T-cell (primary cell): ENCODE measurements at regions not wholly inside any gene's neighbourhood (a gene's known extent, or its start where the extent isn't known, plus 50 kb on each side); places are given as distances from the start of the nearest gene placed in this dataset.

Experiments used
- ATAC-seq, 4 experiments: fragments of 200-7000 bp in 3 of 4; fragments of 150-1000 bp in 1 of 4; cut with Tn5 transposase; replicated peaks in 1 of 4; 1 replicate in 3 of 4; 2 replicates in 1 of 4; pipeline ENCODE4 v1.10.0; 2021; ENCODE audit warnings: moderate library complexity in 3 of 4, mild to moderate bottlenecking in 2 of 4, moderate number of reproducible peaks in 1 of 4
- CTCF ChIA-PET, 2 donors: fragments of 300-600 bp; sonication (Branson Sonifier 250); formaldehyde crosslinking; loops; one replicate each; lab custom pipeline; 2022; ENCODE audit warnings: antibody characterized with exemption in 2 of 2; lab: Charles Lee
- POLR2A ChIA-PET, 2 donors: fragments of 300-600 bp; sonication (Branson Sonifier 250); formaldehyde crosslinking; loops; one replicate each; lab custom pipeline; 2022; ENCODE audit warnings: antibody characterized with exemption in 2 of 2; lab: Charles Lee
- DNase-seq, 35 experiments: peaks; one replicate each; pipeline versions ENCODE4 v3.0.0 to v3.0.0-alpha.2; 2013 to 2023
- H3K27ac ChIP-seq: one replicate; pipeline ENCODE4 v1.5.1; 2013; ENCODE audit warnings: low read length
- H3K27me3 ChIP-seq, 2 experiments: replicated peaks in 1 of 2; 1 replicate in 1 of 2; 2 replicates in 1 of 2; pipeline versions ENCODE4 v1.6.1 to v1.7.0; 2013; ENCODE audit warnings: low read length in 1 of 2, mixed read lengths in 1 of 2; ENCODE audit not compliant: control insufficient read depth in 2 of 2, insufficient read depth in 2 of 2; ENCODE audit errors: extremely low read depth in 1 of 2
- H3K36me3 ChIP-seq, 2 donors: 1 replicate in 1 of 2; 2 replicates in 1 of 2; pipeline versions ENCODE4 v1.6.1 to v1.7.0; 2013; ENCODE audit warnings: low read length in 1 of 2; ENCODE audit not compliant: control insufficient read depth in 2 of 2, insufficient read depth in 1 of 2; ENCODE audit errors: extremely low read depth in 1 of 2
- H3K4me1 ChIP-seq, 2 experiments: 1 replicate in 1 of 2; 2 replicates in 1 of 2; pipeline versions ENCODE4 v1.6.1 to v1.7.0; 2013; ENCODE audit warnings: low read length in 2 of 2, mixed read lengths in 1 of 2; ENCODE audit not compliant: insufficient read depth in 2 of 2, control insufficient read depth in 1 of 2; ENCODE audit errors: extremely low read depth in 1 of 2
- H3K4me3 ChIP-seq, 2 donors: 1 replicate in 1 of 2; 2 replicates in 1 of 2; pipeline versions ENCODE4 v1.5.1 to v1.7.0; 2013; ENCODE audit warnings: mild to moderate bottlenecking in 2 of 2, low read length in 1 of 2, moderate library complexity in 1 of 2; ENCODE audit not compliant: control insufficient read depth in 1 of 2; ENCODE audit errors: extremely low read depth in 1 of 2
- H3K9me3 ChIP-seq: 2 replicates; pipeline ENCODE4 v1.7.0; 2013
- H3K27ac Mint-ChIP-seq, 2 donors: one replicate each; pipeline ENCODE4 v1.8.0; 2020 to 2021; ENCODE audit warnings: mild to moderate bottlenecking in 2 of 2, mixed read lengths in 2 of 2
- H3K27me3 Mint-ChIP-seq, 2 donors: one replicate each; pipeline ENCODE4 v1.8.0; 2021 to 2022; ENCODE audit warnings: mixed read lengths in 2 of 2
- H3K36me3 Mint-ChIP-seq: one replicate; pipeline ENCODE4 v1.8.0; 2021; ENCODE audit warnings: mixed read lengths
- H3K4me1 Mint-ChIP-seq, 3 donors: one replicate each; pipeline ENCODE4 v1.8.0; 2020 to 2022; ENCODE audit warnings: mixed read lengths in 3 of 3, mild to moderate bottlenecking in 1 of 3
- H3K4me3 Mint-ChIP-seq, 3 donors: one replicate each; pipeline ENCODE4 v1.8.0; 2020 to 2022; ENCODE audit warnings: mild to moderate bottlenecking in 3 of 3, mixed read lengths in 3 of 3, moderate library complexity in 3 of 3
- H3K9me3 Mint-ChIP-seq, 3 donors: one replicate each; pipeline ENCODE4 v1.8.0; 2020 to 2022; ENCODE audit warnings: mixed read lengths in 3 of 3
- WGBS: methylation state at CpG from one replicate; pipeline ENCODE4 v1.1.5; 2013; ENCODE audit warnings: missing lambda C conversion rate; ENCODE audit not compliant: insufficient coverage; 5-methylcytosine and 5-hydroxymethylcytosine counted together

DNA sequence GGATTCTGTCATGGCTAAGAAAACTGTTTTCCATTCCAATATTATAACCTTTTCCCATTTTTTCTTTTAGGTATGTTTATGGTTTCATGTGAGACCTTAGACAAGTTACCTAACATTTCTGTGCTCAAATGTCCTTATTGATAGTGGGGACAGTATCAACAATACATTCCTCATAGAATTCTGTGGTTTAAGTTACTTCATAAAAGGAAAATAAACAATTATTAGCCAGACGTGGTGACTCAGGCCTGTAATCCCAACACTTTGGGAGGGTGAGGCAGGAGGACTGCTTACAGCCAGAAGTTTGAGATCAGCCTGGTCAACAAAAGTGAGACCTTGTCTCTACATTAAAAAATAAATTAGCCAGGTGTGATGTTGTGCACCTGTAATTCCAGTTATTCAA is 436.8 kb upstream of the CNTN4 start:
- Mint-ChIP-seq H3K4me1 (no peaks in the 10 kb centered on the region), H3K27ac (no peak overlapping the region), H3K36me3 (no peaks in the 10 kb centered on the region), H3K9me3 (peaks cover 3 to 8% (median 6%) of the 10 kb centered on the region in 3 donors), H3K4me3 (no peak overlapping the region), H3K27me3 (no peaks in the 10 kb centered on the region)
- no peaks in the 10 kb centered on the region for H3K36me3 ChIP-seq
- DNase-seq (no peak), ATAC-seq (no peak)
- ChIA-PET POLR2A (no interaction called here), CTCF (no interaction called here)
- peaks cover 10% of the 10 kb centered on the region for H3K9me3 ChIP-seq
- H3K27me3 ChIP-seq = no peaks in the 10 kb centered on the region
- no peaks in the 10 kb centered on the region for H3K4me1 ChIP-seq
- no peak overlapping the region for H3K27ac ChIP-seq
- H3K4me3 ChIP-seq = no peak overlapping the region
- WGBS = no CpG with 5 or more reads among the region's 1 CpG

DNA sequence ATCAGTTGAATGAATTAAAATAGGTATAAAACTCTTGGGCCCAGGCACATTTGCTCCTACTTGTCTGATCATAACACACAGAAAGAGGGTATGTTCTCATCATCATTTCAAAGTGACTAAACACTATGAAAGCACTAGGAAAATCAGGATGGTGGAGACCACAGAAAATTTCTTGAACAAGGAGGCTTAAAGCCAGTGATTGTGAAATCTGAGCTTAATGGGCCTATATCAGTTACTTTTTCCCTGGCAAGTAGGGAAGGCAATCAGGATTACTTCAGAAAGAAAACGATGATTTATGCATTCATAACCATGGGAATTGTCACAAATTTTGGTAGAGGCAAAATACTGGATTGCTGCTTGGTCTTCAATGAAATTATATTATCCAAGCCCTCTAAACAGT is 434.4 kb upstream of the CNTN4 start:
- no CpG with 5 or more reads among the region's 1 CpG for WGBS
- POLR2A ChIA-PET = no interaction called here
- peaks cover 3 to 8% (median 5%) of the 10 kb centered on the region in 3 donors for H3K9me3 Mint-ChIP-seq
- no peak overlapping the region for H3K4me3 ChIP-seq
- no peak overlapping the region for H3K27ac ChIP-seq
- H3K36me3 ChIP-seq = no peaks in the 10 kb centered on the region
- DNase-seq = no peak
- no peaks in the 10 kb centered on the region for H3K36me3 Mint-ChIP-seq
- no peaks in the 10 kb centered on the region for H3K27me3 Mint-ChIP-seq
- ATAC-seq = no peak
- no peaks in the 10 kb centered on the region for H3K27me3 ChIP-seq
- H3K27ac Mint-ChIP-seq = no peak overlapping the region
- CTCF ChIA-PET = interaction anchor here in 1 of 2 donors (0.6 kb wide), 1 partner anchor 1955 kb away, joined by 3 read pairs; no protein-coding TSS in a partner anchor
- peaks cover 13% of the 10 kb centered on the region for H3K9me3 ChIP-seq
- H3K4me1 ChIP-seq = no peaks in the 10 kb centered on the region
- H3K4me1 Mint-ChIP-seq = no peaks in the 10 kb centered on the region
- H3K4me3 Mint-ChIP-seq = no peak overlapping the region

DNA sequence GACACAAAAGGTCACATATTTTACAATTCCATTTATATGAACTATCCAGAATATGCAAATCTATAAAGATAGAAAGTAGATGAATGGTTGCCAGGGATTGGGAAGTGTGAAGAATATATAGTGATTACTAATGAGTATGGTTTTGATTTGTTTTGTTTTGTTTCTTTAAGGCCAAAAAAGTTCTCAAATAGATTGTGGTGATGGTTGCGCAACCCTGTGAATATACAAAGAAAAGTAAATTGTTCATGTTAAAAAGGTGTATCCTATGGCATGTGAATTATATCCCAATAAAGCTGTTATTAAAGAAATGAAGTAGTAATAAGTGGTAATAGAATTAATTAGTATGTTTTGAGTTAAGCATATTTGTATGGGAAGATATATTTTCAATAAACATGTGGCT is 431.8 kb upstream of the CNTN4 start:
- ChIA-PET CTCF (no interaction called here), POLR2A (no interaction called here)
- no peak for ATAC-seq
- Histone ChIP-seq H3K9me3 (peaks cover 13% of the 10 kb centered on the region), H3K27ac (no peak overlapping the region), H3K36me3 (no peaks in the 10 kb centered on the region), H3K4me1 (no peaks in the 10 kb centered on the region), H3K27me3 (no peaks in the 10 kb centered on the region), H3K4me3 (no peak overlapping the region)
- no peaks in the 10 kb centered on the region for H3K27me3 Mint-ChIP-seq
- WGBS = no CpG with 5 or more reads among the region's 1 CpG
- H3K27ac Mint-ChIP-seq = no peak overlapping the region
- no peak overlapping the region for H3K4me3 Mint-ChIP-seq
- DNase-seq = no peak
- peaks cover 3 to 13% (median 8%) of the 10 kb centered on the region in 3 donors for H3K9me3 Mint-ChIP-seq
- H3K4me1 Mint-ChIP-seq = no peaks in the 10 kb centered on the region
- no peaks in the 10 kb centered on the region for H3K36me3 Mint-ChIP-seq

DNA sequence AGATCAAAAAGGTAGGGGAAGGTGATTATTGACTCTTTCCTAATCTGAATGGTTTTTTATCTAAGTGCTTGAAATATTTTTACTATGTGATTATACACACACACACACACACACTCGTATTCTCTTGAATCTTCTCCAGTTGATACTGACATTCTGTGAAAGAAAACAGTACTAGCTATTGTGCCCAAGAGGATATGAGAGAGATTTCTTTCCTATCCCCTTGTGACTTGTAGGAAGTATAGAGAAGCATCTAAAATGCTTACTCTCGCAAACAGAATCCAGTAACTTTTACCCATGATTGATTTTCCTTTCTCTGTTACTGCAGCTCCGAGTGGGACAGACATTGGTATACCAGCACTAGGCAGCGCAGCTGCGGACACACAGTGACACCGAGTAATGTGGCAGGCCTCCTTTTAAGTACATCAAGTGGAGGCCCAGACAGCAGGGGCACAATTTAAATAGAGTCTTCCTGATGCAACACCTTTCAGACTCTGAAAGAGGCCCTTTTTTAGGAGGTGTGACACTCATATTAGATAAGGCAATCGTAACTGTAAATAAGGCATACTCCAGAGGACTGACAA is 421.0 kb upstream of the CNTN4 start:
- no peaks in the 10 kb centered on the region for H3K36me3 ChIP-seq
- H3K4me3 Mint-ChIP-seq = no peak overlapping the region
- H3K9me3 Mint-ChIP-seq = peaks cover 5 to 19% (median 17%) of the 10 kb centered on the region in 3 donors
- ChIA-PET CTCF (no interaction called here), POLR2A (no interaction called here)
- H3K4me1 ChIP-seq = no peaks in the 10 kb centered on the region
- no peak overlapping the region for H3K27ac ChIP-seq
- H3K4me3 ChIP-seq = no peak overlapping the region
- no peak for ATAC-seq
- H3K27me3 Mint-ChIP-seq = no peaks in the 10 kb centered on the region
- 100% methylated on average over 1 of the region's 7 CpGs for whole genome bisulfite sequencing
- H3K27me3 ChIP-seq = no peaks in the 10 kb centered on the region
- H3K9me3 ChIP-seq = no peaks in the 10 kb centered on the region
- no peak for DNase-seq
- H3K36me3 Mint-ChIP-seq = no peaks in the 10 kb centered on the region
- no peak overlapping the region for H3K27ac Mint-ChIP-seq
- H3K4me1 Mint-ChIP-seq = no peaks in the 10 kb centered on the region

DNA sequence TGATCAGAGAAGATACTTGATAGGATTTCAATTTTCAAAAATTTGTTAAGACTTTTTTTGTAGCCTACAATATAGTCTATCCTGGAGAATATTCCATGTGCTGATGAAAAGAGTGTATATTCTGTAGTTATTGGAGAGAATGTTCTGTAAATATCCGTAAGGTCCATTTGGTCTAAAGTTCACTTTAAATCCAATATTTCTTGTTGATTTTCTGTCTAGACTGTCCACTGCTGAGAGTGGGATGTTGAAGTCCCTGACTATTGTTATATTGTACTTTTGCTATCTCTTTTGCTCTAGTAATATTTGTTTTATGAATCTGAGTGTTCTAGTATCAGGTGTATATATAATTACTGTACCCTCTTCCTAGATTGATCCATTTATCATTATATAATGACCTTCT is 406.2 kb upstream of the CNTN4 start:
- DNase-seq = no peak
- no peak overlapping the region for H3K27ac ChIP-seq
- Mint-ChIP-seq H3K36me3 (no peaks in the 10 kb centered on the region), H3K27me3 (no peaks in the 10 kb centered on the region), H3K27ac (no peak overlapping the region), H3K4me1 (no peaks in the 10 kb centered on the region), H3K9me3 (peaks cover 7 to 18% (median 15%) of the 10 kb centered on the region in 3 donors), H3K4me3 (no peak overlapping the region)
- H3K4me3 ChIP-seq = no peak overlapping the region
- WGBS = no CpG with 5 or more reads among the region's 1 CpG
- H3K27me3 ChIP-seq = no peaks in the 10 kb centered on the region
- H3K36me3 ChIP-seq = no peaks in the 10 kb centered on the region
- H3K9me3 ChIP-seq = no peaks in the 10 kb centered on the region
- ChIA-PET POLR2A (no interaction called here), CTCF (no interaction called here)
- no peak for ATAC-seq
- H3K4me1 ChIP-seq = no peaks in the 10 kb centered on the region

DNA sequence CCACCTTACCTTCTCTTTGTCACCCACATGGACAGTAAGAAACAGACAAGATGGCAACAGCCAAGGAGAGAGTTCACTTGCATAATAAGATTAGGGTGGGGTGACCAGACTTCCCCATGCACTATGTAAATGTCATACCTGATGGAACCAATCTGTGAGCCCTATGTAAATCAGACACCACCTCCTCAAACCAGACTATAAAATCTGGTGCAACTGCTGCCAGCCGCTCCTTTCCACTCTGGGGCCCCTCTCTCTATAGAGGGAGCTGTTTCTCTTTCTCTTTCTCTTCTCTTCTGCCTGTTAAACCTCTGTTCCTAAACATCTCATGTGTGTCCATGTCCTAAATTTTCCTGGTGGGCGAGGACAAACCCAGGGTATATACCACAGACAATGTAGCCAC is 405.5 kb upstream of the CNTN4 start:
- peaks cover 7 to 18% (median 15%) of the 10 kb centered on the region in 3 donors for H3K9me3 Mint-ChIP-seq
- H3K27ac ChIP-seq = no peak overlapping the region
- H3K27ac Mint-ChIP-seq = no peak overlapping the region
- H3K4me3 ChIP-seq = no peak overlapping the region
- H3K9me3 ChIP-seq = no peaks in the 10 kb centered on the region
- no peaks in the 10 kb centered on the region for H3K4me1 ChIP-seq
- H3K36me3 Mint-ChIP-seq = no peaks in the 10 kb centered on the region
- ChIA-PET CTCF (no interaction called here), POLR2A (no interaction called here)
- H3K27me3 Mint-ChIP-seq = no peaks in the 10 kb centered on the region
- no peak for ATAC-seq
- H3K4me3 Mint-ChIP-seq = no peak overlapping the region
- WGBS = no CpG with 5 or more reads among the region's 2 CpGs
- H3K27me3 ChIP-seq = no peaks in the 10 kb centered on the region
- no peaks in the 10 kb centered on the region for H3K36me3 ChIP-seq
- H3K4me1 Mint-ChIP-seq = no peaks in the 10 kb centered on the region
- DNase-seq = no peak
